OCI-LY1 (cell line): ENCODE measurements at regions not wholly inside any gene's neighbourhood (a gene's known extent, or its start where the extent isn't known, plus 50 kb on each side); places are given as distances from the start of the nearest gene placed in this dataset.
"Not testable (repeated sequence)": the region's sequence is repeated elsewhere in the genome, so short reads cannot be mapped to it uniquely, and the experiment has no call there.

Experiments
- EZH2 ChIP-seq: fragments of 200-600 bp; sonication (generic), shearing (Covaris generic); IDR thresholded peaks from 2 replicates; pipeline ENCODE4 v1.8.0; 2017; ENCODE audit warnings: borderline replicate concordance, mixed run types, mild to moderate bottlenecking, antibody characterized with exemption, low read length, moderate library complexity, mixed read lengths
- TF ChIP-seq, protein P1 (sequence below): fragments of 200-600 bp; sonication (generic), shearing (Covaris generic); IDR thresholded peaks from 2 replicates; pipeline ENCODE4 v1.5.1; 2017; ENCODE audit warnings: mild to moderate bottlenecking, antibody characterized with exemption, low read length, moderate library complexity, mixed read lengths

DNA sequence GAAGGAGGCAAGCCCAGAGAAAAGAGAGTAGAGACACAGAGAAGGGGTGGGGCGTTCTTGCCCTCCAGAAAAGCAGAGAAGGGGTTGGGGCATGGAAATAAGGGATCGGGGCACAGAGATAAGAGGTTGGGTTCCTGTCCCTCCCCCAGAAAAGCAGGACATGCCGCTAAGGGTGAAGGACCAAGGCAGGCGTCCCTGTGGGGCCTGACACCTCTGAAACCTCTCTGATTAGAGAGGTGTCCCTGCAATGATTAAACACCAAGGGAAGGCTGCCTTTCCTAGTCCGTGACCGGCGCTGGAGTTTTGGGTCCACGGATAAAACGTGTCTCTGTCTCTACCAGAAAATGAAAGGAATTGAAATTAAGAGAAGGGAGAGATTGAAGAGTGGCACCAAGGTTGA lies 914.0 kb upstream of the CRIM1 start:
- TF ChIP-seq EZH2 = not testable (repeated sequence)
- TF ChIP-seq, protein P1, sequence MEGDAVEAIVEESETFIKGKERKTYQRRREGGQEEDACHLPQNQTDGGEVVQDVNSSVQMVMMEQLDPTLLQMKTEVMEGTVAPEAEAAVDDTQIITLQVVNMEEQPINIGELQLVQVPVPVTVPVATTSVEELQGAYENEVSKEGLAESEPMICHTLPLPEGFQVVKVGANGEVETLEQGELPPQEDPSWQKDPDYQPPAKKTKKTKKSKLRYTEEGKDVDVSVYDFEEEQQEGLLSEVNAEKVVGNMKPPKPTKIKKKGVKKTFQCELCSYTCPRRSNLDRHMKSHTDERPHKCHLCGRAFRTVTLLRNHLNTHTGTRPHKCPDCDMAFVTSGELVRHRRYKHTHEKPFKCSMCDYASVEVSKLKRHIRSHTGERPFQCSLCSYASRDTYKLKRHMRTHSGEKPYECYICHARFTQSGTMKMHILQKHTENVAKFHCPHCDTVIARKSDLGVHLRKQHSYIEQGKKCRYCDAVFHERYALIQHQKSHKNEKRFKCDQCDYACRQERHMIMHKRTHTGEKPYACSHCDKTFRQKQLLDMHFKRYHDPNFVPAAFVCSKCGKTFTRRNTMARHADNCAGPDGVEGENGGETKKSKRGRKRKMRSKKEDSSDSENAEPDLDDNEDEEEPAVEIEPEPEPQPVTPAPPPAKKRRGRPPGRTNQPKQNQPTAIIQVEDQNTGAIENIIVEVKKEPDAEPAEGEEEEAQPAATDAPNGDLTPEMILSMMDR = not testable (repeated sequence)
